HG02588 (cell line): ENCODE measurements at regions not wholly inside any gene's neighbourhood (a gene's known extent, or its start where the extent isn't known, plus 50 kb on each side); places are given as distances from the start of the nearest gene placed in this dataset.
"Not testable (repeated sequence)": the region's sequence is repeated elsewhere in the genome, so short reads cannot be mapped to it uniquely, and the experiment has no call there.

Source experiments
- ATAC-seq: cut with Tn5 transposase; IDR thresholded peaks from one replicate; pipeline ENCODE4 v1.9.1; 2021; ENCODE audit warnings: mild to moderate bottlenecking, moderate library complexity; ENCODE audit not compliant: unreplicated experiment

DNA sequence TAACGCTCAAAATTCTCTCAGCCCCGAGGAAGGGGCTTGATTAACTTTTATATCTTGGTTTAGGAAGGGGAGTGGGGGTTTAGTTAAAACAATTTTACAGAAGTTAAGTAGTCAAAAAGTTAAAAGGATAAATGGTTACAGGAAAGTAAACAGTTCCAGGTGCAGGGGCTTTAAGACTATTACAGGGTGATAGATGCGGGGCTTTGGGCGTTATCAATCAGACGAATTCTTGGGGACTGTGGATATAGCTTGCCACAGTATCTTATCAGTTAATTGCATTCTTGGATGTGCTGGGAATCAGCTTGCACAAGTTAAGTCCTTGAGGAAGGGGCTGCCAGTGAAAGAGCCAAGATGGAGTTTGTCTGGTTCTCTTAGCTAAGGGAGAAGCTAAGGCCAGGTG is 616.2 kb downstream of the XPNPEP1 start:
- not testable (repeated sequence) for ATAC-seq

DNA sequence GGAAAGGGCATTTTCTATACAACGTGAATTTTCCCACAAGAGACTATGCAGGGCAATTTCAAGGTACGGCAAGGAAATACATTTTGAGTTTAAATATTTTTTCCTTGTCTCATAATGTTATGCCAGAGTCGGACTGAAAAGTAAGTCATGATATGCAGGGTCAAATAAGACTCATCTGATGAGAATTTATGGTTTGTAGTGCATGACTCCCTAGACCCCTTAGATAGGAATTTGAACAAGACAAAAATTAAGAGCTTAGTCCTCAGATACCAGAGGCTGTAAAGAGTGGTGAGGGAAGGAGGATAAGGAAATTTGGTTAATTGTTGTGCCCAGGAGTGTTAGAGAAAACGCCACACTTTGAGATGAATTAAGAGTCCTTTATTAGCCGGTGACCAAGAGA is 616.6 kb downstream of the XPNPEP1 start:
- no peak for ATAC-seq

DNA sequence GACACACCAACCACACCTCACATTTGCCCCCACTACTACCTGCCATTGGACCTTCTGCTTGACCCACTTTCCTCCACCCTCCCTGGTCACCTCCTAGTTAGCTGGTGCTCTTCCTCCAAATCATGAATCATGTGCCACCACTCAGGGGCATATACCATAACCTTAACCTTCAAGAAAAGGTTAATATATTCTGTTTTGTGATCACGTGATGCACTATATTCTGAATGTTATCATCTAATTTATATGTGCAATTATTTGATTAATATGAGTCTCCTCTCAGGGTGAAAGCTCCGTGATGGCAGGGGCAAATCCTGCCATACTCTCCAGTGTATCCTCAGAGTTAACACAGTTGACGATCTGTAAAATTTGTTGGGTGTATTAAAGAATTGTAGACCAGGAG is 635.5 kb downstream of the XPNPEP1 start:
- no peak for ATAC-seq

DNA sequence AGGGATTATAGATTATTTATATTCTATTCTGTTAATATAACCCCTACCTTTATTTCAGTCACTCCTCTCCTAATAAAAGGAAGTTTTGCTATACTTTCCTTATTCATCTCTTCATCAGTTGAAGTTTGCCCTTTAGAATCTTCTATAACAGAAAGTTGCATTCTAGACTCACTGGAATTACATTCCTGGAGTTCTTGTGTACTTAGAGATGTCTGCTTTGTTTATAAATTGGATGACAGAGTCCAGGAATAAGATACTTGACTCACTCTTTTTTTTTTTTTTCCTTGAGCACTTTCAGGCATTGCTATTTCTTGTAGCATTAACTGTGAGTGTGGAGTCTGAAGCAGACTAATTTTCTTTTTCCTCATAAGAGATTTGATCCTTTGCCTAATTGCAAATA is 640.8 kb downstream of the XPNPEP1 start:
- no peak for ATAC-seq

DNA sequence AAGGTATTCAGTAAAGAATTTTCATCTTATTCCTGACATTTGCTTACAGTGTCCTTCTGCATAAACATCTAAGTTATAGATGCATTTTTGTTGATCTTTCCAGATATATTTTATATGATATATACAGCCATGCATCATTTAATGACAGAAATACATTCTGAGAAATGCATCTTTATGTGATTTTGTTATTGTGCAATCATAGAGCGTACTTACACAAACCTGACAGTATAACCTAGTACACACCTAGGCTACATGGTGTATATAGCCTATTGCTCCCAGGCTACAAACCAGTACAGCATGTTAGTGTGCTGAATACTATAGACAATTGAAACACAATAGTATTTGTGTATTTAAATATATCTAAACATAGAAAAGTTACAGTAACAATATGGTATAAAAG is 642.0 kb downstream of the XPNPEP1 start:
- ATAC-seq, result no peak

DNA sequence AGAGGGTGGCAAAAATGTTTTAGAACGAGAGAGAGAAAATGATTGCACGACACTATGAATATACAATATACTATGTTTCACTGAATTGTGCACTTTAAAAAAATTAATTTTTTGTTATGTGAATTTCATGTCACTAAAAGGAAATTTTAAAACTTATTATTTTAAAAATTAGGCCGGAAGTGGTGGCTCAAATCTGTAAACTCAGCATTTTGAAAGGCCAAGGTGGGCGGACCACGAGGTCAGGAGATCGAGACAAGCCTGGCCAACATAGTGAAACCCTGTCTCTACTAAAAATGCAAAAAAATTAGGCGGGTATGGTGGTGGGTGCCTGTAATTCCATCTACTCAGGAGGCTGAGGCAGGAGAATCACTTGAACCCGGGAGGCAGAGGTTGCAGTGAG is 642.5 kb downstream of the XPNPEP1 start:
- ATAC-seq, result no peak

DNA sequence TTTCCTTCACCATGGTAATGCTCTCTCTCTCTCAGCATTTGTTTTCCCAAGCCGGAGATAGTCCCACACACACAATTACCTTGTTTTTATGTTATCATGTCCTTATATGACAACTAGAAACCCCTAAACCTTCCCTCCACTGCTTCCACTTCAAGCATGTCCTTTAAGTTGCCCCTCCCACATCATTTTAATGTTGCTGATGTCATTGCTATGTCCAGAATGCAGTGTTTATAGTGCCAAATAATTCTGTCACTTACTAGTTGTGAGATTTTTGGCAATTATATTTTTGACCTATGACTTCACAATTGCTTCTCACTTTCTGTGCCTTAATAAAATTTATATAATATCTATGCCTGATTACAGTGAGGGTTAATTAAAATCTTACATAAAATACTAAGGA is 645.9 kb downstream of the XPNPEP1 start:
- no peak for ATAC-seq

DNA sequence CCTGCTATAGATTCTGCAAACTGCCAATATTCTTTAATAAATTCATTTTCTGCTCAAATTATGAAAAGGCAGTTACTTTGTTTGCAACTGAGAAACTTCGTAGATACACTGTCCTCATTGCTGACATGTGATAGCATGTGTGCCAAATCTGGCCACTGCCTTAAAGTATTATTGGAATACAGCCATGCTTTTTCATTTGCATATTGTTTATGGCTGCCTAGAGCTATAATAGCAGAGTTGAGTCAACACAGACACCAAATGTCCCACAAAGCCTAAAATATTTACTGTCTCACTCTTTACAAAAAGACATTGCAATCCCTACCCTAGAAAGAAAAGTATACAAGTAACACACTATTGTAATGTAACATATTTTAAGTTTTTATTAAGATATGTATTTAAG is 647.4 kb downstream of the XPNPEP1 start:
- ATAC-seq, result no peak

DNA sequence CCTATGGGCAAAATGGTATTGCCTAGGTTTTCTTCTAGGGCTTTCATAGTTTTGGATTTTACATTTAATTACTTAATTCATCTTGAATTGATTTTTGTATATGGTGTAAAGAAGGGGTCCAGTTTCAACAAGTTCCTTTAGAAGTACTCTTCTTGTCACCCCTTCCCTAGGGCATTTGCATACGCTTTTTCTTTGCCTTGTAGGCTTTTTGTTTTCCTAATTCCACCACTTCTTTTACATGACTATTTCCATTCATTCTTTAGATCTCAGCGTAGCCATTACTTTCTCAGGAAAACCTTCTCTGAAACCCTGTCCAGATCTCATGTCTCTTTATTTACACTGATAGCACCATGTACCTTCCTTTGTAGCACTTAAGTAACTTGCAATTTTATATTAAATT is 648.6 kb downstream of the XPNPEP1 start:
- ATAC-seq, result no peak

DNA sequence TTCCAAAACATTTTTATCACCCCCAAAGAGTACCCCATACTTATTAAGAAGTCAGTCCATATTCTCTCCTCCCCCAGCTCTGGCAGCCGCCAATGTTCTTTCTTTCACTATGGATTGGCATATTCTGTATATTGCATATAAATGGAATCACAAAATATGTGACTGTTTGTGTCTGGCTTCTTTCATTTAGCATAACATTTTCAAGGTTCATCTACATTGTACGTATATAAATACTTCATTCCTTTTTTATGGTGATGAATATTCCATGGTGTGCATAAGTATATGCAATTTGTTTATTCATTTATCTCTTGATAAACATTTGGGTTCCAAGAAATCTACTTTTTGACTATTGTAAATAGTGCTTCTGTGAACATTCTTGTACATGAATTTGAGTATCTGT is 653.1 kb downstream of the XPNPEP1 start:
- ATAC-seq, result no peak

DNA sequence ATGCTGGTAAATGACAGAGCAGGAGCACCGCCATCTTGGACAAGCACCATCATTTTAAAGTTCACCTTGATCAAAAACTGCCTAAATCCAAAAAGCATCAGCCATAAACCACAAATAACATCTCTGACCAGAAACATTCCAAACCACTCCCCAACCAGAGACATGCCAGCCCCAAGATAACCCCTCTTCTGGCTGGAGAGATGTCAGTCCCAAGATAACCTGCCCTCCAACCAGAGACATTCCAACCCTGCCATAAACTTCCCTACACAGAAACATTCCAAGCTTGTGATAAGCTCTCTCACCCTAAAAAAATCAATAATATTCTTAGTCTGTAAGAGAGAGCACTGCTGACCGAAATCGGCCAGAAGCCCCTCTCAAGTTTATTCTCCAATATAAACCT is 659.3 kb downstream of the XPNPEP1 start:
- ATAC-seq, result no peak

DNA sequence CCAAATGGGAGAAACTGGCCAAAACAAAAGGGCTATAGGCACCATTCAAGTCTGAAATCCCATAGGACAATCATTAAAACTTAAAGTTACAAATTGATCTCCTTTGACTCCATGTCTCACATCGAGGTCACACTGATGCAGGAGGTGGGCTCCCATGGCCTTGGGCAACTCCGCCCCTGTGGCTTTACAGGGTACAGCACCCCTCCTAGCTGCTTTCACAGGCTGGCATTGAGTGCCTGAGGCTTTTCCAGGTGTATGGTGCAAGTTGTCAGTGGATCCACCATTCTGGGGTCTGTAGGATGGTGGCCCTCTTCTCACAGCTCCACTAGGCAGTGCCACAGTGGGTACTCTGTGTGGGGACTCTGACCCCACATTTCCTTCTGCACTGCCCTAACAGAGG is 662.1 kb downstream of the XPNPEP1 start:
- no peak for ATAC-seq

DNA sequence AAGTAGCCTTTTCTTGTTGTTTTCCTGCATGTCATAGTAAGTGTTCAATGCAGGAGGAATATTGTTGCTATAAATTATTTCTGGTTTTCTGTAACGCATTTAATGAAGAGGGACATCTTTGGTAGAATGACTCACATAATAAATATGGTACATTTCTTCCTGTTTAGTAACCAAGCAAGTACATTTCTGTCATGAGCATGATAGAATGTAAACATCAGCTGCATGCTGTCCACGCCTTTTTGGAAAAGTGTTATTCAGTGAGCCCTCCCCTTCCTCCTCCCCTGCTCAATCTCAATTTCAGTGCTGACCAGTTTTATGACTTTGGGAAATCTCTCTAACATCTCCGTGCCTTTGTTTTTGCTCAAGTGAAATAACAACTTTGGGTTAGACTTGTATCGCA is 664.0 kb downstream of the XPNPEP1 start:
- no peak for ATAC-seq

DNA sequence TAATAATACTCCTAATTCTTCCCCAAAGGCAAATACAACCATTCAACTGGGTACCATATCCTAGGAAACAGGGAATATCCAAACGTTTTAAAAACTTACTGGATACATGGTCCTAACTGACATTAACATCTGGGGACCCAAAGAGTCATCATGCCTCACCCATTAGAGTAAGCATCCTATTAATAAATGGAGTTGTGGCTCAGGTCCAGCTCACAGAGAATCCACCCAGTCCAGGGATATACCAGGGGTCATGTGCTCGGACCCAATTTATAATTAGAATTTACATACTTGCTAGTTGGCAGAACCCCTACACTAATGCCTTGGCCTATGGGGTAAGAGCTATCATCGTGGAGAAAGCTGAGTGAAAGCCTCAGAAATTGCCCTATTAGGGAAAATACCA is 670.0 kb downstream of the XPNPEP1 start:
- ATAC-seq, result no peak

DNA sequence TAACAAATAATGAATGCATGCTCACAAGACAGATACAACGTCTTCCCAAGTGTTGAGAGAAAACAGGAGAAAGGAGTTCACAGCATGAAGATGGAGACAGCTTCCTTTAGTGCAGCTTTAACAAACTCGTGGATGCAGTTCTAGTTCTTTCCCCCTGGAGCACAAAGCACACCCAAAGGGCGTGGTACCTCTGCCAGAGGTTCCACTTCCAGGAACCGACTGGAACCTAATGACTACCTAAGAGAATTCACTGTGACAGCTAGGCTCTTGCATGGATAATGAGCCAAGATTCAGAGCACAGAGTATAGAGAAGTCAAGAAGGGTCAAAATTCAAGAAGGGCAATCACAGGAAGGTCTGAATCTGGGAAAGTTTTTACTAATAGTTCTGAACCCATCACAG is 673.2 kb downstream of the XPNPEP1 start:
- no peak for ATAC-seq

DNA sequence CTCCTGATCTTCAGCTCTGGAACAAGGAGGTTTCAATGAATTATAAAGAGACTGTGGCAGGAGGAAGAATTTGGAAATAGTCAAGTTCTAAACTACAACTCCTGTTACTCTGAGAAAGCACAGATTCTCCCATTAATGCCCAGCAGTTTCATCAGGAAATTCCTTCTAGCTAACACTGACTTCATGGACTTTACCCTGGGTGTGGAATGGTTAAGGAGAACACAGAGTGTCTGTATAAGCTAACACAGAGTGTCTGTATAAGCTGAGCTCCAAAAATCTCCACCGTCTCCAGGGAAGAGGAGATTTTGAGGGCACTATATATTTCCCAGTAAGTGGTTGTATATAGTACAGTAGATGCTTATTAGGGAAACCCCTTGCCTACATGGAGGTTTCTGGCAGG is 675.5 kb downstream of the XPNPEP1 start:
- no peak for ATAC-seq

DNA sequence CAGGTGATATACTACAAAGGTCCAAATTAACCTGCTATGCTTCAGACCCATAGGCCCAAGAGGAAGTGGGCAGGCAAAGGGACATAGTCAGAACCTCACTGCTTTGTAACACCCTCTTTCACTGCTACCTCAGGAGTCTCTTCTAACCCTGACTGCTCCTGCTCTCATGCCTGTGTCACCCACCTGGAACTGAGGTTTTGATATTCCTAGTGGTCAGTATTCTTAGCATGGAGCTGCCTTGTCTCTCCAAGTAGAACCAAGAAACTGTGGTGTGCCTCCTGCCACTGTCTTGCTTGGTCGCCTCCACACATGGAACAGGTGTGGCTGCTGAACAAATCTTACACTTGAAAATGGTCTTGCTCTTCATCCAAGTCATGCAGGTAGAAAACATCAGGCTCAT is 677.5 kb downstream of the XPNPEP1 start:
- no peak for ATAC-seq

DNA sequence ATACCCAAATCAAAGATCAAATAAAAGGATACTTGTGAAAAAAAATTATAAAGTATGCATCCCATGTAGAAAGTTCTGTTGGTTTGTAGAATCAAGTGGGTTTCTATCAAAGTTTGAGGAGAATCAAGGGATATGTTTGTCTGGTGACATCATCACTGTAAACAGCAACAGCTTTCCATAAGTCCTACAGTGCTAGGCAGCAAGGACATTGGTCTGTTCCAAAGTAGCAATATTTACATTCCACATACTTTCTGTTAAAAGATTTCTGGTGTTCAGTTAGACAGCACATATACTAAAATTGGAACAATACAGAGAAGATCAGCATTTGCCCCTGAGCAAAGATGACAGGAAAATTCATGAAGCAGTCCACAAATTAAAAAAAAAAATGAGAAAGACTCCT is 683.9 kb downstream of the XPNPEP1 start:
- no peak for ATAC-seq

DNA sequence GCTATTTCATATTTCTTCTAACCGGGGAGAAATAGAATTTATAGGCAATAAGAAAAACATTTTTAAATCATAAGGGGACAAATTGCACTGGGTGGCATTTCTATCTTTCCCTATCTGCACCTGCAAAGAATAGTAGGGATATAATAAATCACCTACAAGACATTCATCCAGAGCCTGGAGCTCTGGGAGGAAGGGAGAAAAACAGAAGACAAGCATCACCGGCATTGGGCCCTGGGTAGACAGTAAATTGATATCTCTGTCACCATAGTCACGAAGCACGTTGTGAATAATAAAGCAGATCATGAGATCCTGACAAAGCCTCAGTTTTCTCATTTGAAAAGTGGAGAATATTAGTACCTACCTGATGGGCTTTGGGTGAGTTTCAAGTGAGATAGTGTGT is 685.6 kb downstream of the XPNPEP1 start:
- ATAC-seq, result no peak

DNA sequence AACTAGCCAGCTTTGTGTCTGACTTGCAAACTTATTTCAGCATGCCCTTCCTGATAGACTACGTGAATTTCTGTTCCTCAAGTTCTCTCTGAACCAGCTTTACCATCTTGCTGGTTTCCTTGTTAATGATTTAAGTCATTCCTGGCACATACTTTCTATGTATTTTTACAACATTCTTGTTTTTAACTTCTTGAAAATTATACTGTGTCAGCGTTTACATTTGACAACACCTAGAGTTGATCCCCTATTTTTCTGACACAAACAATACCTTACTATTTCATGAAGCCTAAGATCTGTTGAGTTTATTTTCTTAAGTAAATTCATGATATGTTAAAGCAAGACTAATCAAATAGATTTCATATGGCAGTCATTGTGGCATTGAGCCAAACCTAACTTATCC is 686.3 kb downstream of the XPNPEP1 start:
- no peak for ATAC-seq

DNA sequence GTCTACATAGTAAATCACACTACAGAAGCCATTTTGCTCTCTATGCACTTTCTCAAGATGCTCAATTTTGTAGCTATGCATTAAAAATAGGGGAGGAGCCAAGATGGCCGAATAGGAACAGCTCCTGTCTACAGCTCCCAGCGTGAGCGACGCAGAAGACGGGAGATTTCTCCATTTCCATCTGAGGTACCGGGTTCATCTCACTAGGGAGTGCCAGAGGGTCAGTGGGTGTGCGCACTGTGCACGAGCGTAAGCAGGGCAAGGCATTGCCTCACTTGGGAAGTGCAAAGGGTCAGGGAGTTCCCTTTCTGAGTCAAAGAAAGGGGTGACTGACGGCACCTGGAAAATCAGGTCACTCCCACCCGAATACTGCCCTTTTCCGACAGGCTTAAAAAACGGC is 699.8 kb downstream of the XPNPEP1 start:
- ATAC-seq, result not testable (repeated sequence)

DNA sequence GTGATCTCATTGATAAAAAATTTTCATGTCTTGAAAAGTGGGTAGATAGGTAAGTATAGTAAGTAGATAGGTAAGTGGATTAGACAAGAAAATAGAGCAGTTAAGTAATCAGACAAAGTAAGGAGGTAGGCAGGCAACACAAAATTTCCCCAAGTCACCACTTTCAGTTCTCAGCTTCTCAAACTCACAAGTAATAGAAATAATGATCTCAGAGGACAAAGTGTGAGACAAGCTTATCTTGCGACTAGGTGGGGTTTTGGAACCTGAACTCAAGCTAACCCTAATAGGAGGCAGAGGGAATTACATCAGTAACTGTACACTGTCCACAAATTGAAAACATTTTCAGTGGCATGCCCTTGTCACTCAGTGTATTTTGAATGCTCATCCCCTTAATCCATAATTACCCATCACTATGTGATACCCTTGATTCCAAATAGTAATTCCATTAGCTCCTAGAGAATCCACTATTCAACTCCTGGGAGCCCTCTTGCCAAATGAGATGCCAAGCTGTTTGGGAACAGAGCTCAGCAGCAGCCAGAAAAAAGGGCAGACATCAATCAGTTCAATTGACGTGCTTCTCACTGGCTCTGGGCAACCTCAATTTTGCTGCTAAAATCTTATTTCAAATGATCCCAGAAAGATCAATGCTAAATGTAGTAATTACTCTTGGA is 703.2 kb downstream of the XPNPEP1 start:
- ATAC-seq, result no peak

DNA sequence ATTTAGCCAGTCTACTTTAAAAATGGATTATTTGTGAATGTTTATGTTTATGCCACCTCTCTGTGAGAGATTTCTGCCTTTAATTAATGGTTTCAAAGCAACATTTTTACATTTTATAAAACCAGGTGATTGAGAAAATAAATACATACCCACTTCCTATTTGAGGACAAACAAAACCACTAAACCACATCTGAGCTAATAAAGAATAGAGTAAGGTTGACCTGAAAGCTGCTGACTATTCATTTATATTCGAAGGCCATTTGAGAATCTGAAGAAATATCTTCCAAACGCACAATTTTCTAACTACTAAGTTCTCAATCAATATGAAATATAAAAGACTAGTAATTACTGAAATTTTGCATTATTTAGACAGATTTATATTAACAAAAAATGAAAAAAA is 705.1 kb downstream of the XPNPEP1 start:
- no peak for ATAC-seq
